A549 (cell line): ENCODE measurements at regions not wholly inside any gene's neighbourhood (a gene's known extent, or its start where the extent isn't known, plus 50 kb on each side); places are given as distances from the start of the nearest gene placed in this dataset.

Source experiments
- ATAC-seq, 2 experiments: fragments of 200-7000 bp in 1 of 2; fragments of >200 bp in 1 of 2; cut with Nextera tagmentation in 1 of 2; cut with Tn5 transposase in 1 of 2; 3 replicates each; pipeline versions ENCODE4 v1.8.0 to v1.9.1; 2018 to 2020; ENCODE audit warnings: mild to moderate bottlenecking in 1 of 2, moderate library complexity in 1 of 2
- CTCF ChIA-PET: fragments of 300-600 bp; sonication (Branson Sonifier 250); formaldehyde crosslinking; extraction: SDS; loops from one replicate; lab custom pipeline; 2021; ENCODE audit warnings: antibody characterized with exemption, inconsistent platforms; lab: Yijun Ruan, JAX
- POLR2A ChIA-PET: fragments of 350-600 bp; formaldehyde crosslinking; extraction: SDS; loops from one replicate; lab custom pipeline; 2021; ENCODE audit warnings: antibody characterized with exemption, inconsistent platforms; lab: Yijun Ruan, JAX
- DNase-seq, 2 experiments: peaks; one replicate each; pipeline versions ENCODE4 v3.0.0 to v3.0.0-alpha.2; 2011 to 2016; ENCODE audit warnings: low read depth in 1 of 2, low spot score in 1 of 2
- FAIRE-seq: peaks from 2 replicates; lab custom pipeline; 2011; peaks lifted over from hg19 to GRCh38; lab: Jason Lieb, UNC
- H3K27ac ChIP-seq, 2 experiments: fragments of >200 bp; sonication (Bioruptor Twin); formaldehyde crosslinking; 3 replicates each; pipeline ENCODE4 v1.5.1; 2016 to 2017
- H3K4me1 ChIP-seq: fragments of >200 bp; sonication (Bioruptor Twin); formaldehyde crosslinking; 3 replicates; pipeline ENCODE4 v1.6.1; 2016
- H3K4me2 ChIP-seq: fragments of >200 bp; sonication (Bioruptor Twin); formaldehyde crosslinking; 3 replicates; pipeline ENCODE4 v1.6.1; 2016
- H3K4me3 ChIP-seq: fragments of >200 bp; sonication (Bioruptor Twin); formaldehyde crosslinking; 3 replicates; pipeline ENCODE4 v1.5.1; 2016
- H3K9me3 ChIP-seq: fragments of >200 bp; sonication (Bioruptor Twin); formaldehyde crosslinking; 3 replicates; pipeline ENCODE4 v1.6.1; 2016
- FOSB ChIP-seq: fragments of 250-450 bp; sonication (Bioruptor Pico); IDR thresholded peaks from 2 replicates; pipeline ENCODE4 v1.5.0; 2020; ENCODE audit warnings: mild to moderate bottlenecking, moderate library complexity
- HOXA7 ChIP-seq: fragments of 250-450 bp; sonication (Bioruptor Pico); IDR thresholded peaks from 2 replicates; pipeline ENCODE4 v1.5.0; 2020; ENCODE audit warnings: mild to moderate bottlenecking, moderate library complexity
- KDM5A ChIP-seq: fragments of 200-600 bp; sonication (generic); IDR thresholded peaks from 2 replicates; pipeline ENCODE4 v1.6.1; 2016; ENCODE audit warnings: antibody characterized with exemption, mild to moderate bottlenecking
- MAFK ChIP-seq: fragments of 450-650 bp; IDR thresholded peaks from 2 replicates; pipeline ENCODE4 v1.6.1; 2014; ENCODE audit not compliant: partially characterized antibody
- NFE2L2 ChIP-seq: fragments of 150-350 bp; conservative IDR thresholded peaks from 2 replicates; pipeline ENCODE4 v1.6.1; 2014; ENCODE audit warnings: low read length
- POLR2A ChIP-seq: IDR thresholded peaks from 2 replicates; pipeline ENCODE4 v1.6.1; 2012; ENCODE audit warnings: mild to moderate bottlenecking, low read length
- RFX5 ChIP-seq: fragments of 450-650 bp; IDR thresholded peaks from 2 replicates; pipeline ENCODE4 v1.7.1; 2014; ENCODE audit warnings: antibody characterized with exemption, mild to moderate bottlenecking, moderate library complexity
- ZC3H11A ChIP-seq: fragments of 450-650 bp; IDR thresholded peaks from 2 replicates; pipeline ENCODE4 v1.6.1; 2014; ENCODE audit warnings: antibody characterized with exemption, mild to moderate bottlenecking
- WGBS: methylation state at CpG from one replicate; pipeline ENCODE4 v1.1.6; 2017; ENCODE audit errors: missing lambda C conversion rate; 5-methylcytosine and 5-hydroxymethylcytosine counted together
- small RNA-seq, 6 experiments: library from RNA; depleted of rRNA; stranded (forward); fragments of <200 nt; gene quantifications; one replicate each; pipeline ENCODE3, GENCODE V24; 2012

GRCh38 chr20:11861479-11861878 lies 56.2 kb upstream of the BTBD3 start:
- DNase-seq (no peak), ATAC-seq (no peak), FAIRE-seq (no peak)
- H3K9me3 ChIP-seq = no peaks in the 10 kb centered on the region
- POLR2A ChIA-PET = no interaction called here
- WGBS = 14% methylated on average over 3 of the region's 3 CpGs
- H3K4me3 ChIP-seq = no peak overlapping the region
- H3K4me2 ChIP-seq = no peak overlapping the region
- no peak overlapping the region for H3K27ac ChIP-seq
- no peak for TF ChIP-seq KDM5A
- TF ChIP-seq POLR2A = no peak
- TF ChIP-seq HOXA7 (CRISPR knock-in tag) = no peak
- TF ChIP-seq RFX5 = no peak
- no peak for TF ChIP-seq ZC3H11A
- CTCF ChIA-PET = no interaction called here
- no peaks in the 10 kb centered on the region for H3K4me1 ChIP-seq

DNA sequence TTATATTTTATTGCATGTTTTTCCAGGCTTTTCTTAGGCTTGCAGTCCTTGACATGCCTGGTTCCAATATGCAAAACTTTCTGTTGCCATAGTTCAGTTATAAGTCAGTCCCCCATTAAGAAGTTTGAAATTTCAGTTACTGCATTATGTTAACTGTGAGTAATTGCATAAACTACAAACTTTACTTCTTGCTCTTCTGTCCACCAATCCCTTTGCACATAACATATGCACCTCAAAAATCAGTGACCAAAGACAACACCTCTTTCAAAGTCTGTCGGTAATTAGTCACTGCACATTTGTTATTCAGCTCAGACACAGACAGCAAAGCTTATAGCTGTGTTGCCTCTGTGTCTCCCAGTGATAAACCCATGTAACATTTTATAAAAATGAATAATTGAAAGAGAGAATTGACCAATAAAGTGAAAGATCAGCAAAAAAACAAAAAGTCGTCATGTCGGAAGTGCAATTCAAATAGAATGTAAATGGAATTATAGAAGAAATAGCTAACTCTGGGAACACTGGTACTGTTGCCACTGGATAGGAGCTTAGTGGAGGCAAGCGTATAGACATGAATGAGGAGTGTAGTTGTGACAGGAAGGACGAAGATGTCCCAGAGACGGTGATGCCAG lies 50.3 kb upstream of the BTBD3 start:
- FAIRE-seq (peak; percentile 90), DNase-seq (no peak), ATAC-seq (no peak)
- CTCF ChIA-PET = interaction anchor here (1.2 kb wide), 1 partner anchor 10 kb away, joined by 7 read pairs; no protein-coding TSS in a partner anchor
- Histone ChIP-seq H3K4me2 (no peak overlapping the region), H3K9me3 (no peaks in the 10 kb centered on the region), H3K4me1 (no peaks in the 10 kb centered on the region), H3K27ac (no peak overlapping the region)
- 53% methylated on average over 6 of the region's 6 CpGs for WGBS
- POLR2A ChIA-PET = no interaction called here
- TF ChIP-seq FOSB (CRISPR knock-in tag) (no peak), MAFK (peak; percentile 94), NFE2L2 (no peak)
- TF ChIP-seq, all 56 proteins: peak for 1
- H3K4me3 ChIP-seq = no peak overlapping the region

Small RNAs in the stretch of these regions (small RNA-seq; reads per million reads assigned to genes)
- gene AL080274.1 = 0 to 0.43 (median 0) reads per million in 6 experiments
- 0 to 1.7 (median 0) reads per million in 6 experiments for gene RN7SKP111
